ENCODE measurements at regions not wholly inside any gene's neighbourhood (a gene's known extent, or its start where the extent isn't known, plus 50 kb on each side); places are given as distances from the start of the nearest gene placed in this dataset.

- Histone ChIP-seq H3K36me3 (ENCODE audit: insufficient read depth) (no peaks in the 10 kb centered on the region), H3F3A (replicated peaks; ENCODE audit: low read depth) (no peaks in the 10 kb centered on the region), H2AFZ (no peak overlapping the region), H3K4me2 (no peak overlapping the region), H3K4me1 (ENCODE audit: insufficient read depth) (no peaks in the 10 kb centered on the region), H3K27me3 (ENCODE audit: insufficient read depth) (no peaks in the 10 kb centered on the region), H3K9me2 (ENCODE audit: insufficient read depth) (no peaks in the 10 kb centered on the region), H3K79me2 (replicated peaks; ENCODE audit: insufficient read depth) (no peaks in the 10 kb centered on the region), H3K4me3 (no peak overlapping the region), H3K27ac (ENCODE audit: low read depth) (no peak overlapping the region), H4K20me1 (replicated peaks; ENCODE audit: insufficient read depth) (no peaks in the 10 kb centered on the region)
- no peaks in the 10 kb centered on the region for H3K36me3 Mint-ChIP-seq (ENCODE audit: low read depth)
- H3K9me3 Mint-ChIP-seq: no peaks in the 10 kb centered on the region
- DNase-seq (ENCODE audit: low spot score): no peak
- no peak overlapping the region for H3K27ac Mint-ChIP-seq
- H3K4me1 Mint-ChIP-seq: no peaks in the 10 kb centered on the region
- no peak for ATAC-seq
- H3K4me3 Mint-ChIP-seq: no peak overlapping the region
- H3K27me3 Mint-ChIP-seq (ENCODE audit: insufficient read depth, low read depth, poor library complexity): no peaks in the 10 kb centered on the region
- no peak for TF ChIP-seq POLR2AphosphoS5 (IDR thresholded peaks at IDR 0.05; ENCODE audit: low read depth)
- no peak for TF ChIP-seq REST (IDR thresholded peaks at IDR 0.05; ENCODE audit: unreplicated experiment)
- TF ChIP-seq ZNF114 (CRISPR knock-in tag; IDR thresholded peaks at IDR 0.05): no peak
- TF ChIP-seq ETS1 (IDR thresholded peaks at IDR 0.05): no peak
- TF ChIP-seq EZH2phosphoT487 (IDR thresholded peaks at IDR 0.05; ENCODE audit: unreplicated experiment): no peak
Observed at GRCh38 chr18:75496151-75496550, 68.6 kb upstream of the SMIM21 start.

GRCh38 chr18:75492852-75493251 lies 65.3 kb upstream of the SMIM21 start:
- Histone ChIP-seq H4K20me1 (replicated peaks; ENCODE audit: insufficient read depth) (no peaks in the 10 kb centered on the region), H2AFZ (no peak overlapping the region), H3K4me3 (no peak overlapping the region), H3K4me1 (ENCODE audit: insufficient read depth) (no peaks in the 10 kb centered on the region), H3K36me3 (ENCODE audit: insufficient read depth) (no peaks in the 10 kb centered on the region), H3K9me2 (ENCODE audit: insufficient read depth) (no peaks in the 10 kb centered on the region), H3K27ac (ENCODE audit: low read depth) (no peak overlapping the region), H3K27me3 (ENCODE audit: insufficient read depth) (no peaks in the 10 kb centered on the region), H3K4me2 (no peak overlapping the region), H3F3A (replicated peaks; ENCODE audit: low read depth) (no peaks in the 10 kb centered on the region), H3K79me2 (replicated peaks; ENCODE audit: insufficient read depth) (no peaks in the 10 kb centered on the region)
- no peak for ATAC-seq
- no peak for TF ChIP-seq NANOG (IDR thresholded peaks at IDR 0.05; ENCODE audit: borderline replicate concordance)
- TF ChIP-seq ZNF114 (CRISPR knock-in tag; IDR thresholded peaks at IDR 0.05): no peak
- TF ChIP-seq CTCF (conservative IDR thresholded peaks at IDR 0.05; ENCODE audit: low read depth in 2 of 2): no peak
- no peak for TF ChIP-seq EZH2 (IDR thresholded peaks at IDR 0.05; ENCODE audit: low read depth, unreplicated experiment)
- no peak for DNase-seq (ENCODE audit: low spot score)
- no peaks in the 10 kb centered on the region for H3K36me3 Mint-ChIP-seq (ENCODE audit: low read depth)
- H3K9me3 Mint-ChIP-seq: no peaks in the 10 kb centered on the region
- peaks cover 1% of the 10 kb centered on the region for H3K27me3 Mint-ChIP-seq (ENCODE audit: insufficient read depth, low read depth, poor library complexity)
- no peaks in the 10 kb centered on the region for H3K4me1 Mint-ChIP-seq
- H3K4me3 Mint-ChIP-seq: no peak overlapping the region
- no peak overlapping the region for H3K27ac Mint-ChIP-seq

All from GM23338 (cell line).